ENCODE measurements at regions not wholly inside any gene's neighbourhood (a gene's known extent, or its start where the extent isn't known, plus 50 kb on each side); places are given as distances from the start of the nearest gene placed in this dataset.

DNA sequence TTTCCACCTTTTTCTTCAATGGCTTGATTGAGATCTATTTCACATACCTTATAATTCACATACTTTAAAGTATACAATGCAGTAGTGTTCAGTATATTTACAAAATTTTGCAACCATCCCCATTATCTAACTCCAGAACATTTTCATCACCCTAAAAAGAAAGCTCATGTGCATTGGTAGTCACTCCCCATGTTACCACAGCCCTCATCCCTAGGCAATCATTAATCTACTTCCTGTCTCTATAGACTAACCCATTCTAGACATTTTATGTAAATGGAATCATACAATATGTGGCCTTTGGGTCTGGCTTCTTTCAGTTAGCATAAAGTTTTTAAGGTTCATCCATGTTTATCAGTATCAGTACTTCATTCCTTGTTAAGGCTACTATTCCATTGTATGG lies 214.2 kb downstream of the WDR11 start (continued):
- TF ChIP-seq, protein P1, sequence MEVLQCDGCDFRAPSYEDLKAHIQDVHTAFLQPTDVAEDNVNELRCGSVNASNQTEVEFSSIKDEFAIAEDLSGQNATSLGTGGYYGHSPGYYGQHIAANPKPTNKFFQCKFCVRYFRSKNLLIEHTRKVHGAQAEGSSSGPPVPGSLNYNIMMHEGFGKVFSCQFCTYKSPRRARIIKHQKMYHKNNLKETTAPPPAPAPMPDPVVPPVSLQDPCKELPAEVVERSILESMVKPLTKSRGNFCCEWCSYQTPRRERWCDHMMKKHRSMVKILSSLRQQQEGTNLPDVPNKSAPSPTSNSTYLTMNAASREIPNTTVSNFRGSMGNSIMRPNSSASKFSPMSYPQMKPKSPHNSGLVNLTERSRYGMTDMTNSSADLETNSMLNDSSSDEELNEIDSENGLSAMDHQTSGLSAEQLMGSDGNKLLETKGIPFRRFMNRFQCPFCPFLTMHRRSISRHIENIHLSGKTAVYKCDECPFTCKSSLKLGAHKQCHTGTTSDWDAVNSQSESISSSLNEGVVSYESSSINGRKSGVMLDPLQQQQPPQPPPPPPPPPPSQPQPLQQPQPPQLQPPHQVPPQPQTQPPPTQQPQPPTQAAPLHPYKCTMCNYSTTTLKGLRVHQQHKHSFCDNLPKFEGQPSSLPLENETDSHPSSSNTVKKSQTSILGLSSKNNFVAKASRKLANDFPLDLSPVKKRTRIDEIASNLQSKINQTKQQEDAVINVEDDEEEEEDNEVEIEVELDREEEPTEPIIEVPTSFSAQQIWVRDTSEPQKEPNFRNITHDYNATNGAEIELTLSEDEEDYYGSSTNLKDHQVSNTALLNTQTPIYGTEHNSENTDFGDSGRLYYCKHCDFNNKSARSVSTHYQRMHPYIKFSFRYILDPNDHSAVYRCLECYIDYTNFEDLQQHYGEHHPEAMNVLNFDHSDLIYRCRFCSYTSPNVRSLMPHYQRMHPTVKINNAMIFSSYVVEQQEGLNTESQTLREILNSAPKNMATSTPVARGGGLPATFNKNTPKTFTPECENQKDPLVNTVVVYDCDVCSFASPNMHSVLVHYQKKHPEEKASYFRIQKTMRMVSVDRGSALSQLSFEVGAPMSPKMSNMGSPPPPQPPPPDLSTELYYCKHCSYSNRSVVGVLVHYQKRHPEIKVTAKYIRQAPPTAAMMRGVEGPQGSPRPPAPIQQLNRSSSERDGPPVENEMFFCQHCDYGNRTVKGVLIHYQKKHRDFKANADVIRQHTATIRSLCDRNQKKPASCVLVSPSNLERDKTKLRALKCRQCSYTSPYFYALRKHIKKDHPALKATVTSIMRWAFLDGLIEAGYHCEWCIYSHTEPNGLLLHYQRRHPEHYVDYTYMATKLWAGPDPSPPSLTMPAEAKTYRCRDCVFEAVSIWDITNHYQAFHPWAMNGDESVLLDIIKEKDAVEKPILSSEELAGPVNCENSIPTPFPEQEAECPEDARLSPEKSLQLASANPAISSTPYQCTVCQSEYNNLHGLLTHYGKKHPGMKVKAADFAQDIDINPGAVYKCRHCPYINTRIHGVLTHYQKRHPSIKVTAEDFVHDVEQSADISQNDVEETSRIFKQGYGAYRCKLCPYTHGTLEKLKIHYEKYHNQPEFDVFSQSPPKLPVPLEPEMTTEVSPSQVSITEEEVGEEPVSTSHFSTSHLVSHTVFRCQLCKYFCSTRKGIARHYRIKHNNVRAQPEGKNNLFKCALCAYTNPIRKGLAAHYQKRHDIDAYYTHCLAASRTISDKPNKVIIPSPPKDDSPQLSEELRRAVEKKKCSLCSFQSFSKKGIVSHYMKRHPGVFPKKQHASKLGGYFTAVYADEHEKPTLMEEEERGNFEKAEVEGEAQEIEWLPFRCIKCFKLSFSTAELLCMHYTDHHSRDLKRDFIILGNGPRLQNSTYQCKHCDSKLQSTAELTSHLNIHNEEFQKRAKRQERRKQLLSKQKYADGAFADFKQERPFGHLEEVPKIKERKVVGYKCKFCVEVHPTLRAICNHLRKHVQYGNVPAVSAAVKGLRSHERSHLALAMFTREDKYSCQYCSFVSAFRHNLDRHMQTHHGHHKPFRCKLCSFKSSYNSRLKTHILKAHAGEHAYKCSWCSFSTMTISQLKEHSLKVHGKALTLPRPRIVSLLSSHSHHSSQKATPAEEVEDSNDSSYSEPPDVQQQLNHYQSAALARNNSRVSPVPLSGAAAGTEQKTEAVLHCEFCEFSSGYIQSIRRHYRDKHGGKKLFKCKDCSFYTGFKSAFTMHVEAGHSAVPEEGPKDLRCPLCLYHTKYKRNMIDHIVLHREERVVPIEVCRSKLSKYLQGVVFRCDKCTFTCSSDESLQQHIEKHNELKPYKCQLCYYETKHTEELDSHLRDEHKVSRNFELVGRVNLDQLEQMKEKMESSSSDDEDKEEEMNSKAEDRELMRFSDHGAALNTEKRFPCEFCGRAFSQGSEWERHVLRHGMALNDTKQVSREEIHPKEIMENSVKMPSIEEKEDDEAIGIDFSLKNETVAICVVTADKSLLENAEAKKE (CRISPR knock-in tag; IDR thresholded peaks at IDR 0.05): no peak
- no peak for TF ChIP-seq ZNF114 (CRISPR knock-in tag; IDR thresholded peaks at IDR 0.05)
- TF ChIP-seq ZNF331 (CRISPR knock-in tag; IDR thresholded peaks at IDR 0.05; ENCODE audit: low read depth): no peak
- TF ChIP-seq EZH2phosphoT487 (IDR thresholded peaks at IDR 0.05; ENCODE audit: unreplicated experiment): no peak

DNA sequence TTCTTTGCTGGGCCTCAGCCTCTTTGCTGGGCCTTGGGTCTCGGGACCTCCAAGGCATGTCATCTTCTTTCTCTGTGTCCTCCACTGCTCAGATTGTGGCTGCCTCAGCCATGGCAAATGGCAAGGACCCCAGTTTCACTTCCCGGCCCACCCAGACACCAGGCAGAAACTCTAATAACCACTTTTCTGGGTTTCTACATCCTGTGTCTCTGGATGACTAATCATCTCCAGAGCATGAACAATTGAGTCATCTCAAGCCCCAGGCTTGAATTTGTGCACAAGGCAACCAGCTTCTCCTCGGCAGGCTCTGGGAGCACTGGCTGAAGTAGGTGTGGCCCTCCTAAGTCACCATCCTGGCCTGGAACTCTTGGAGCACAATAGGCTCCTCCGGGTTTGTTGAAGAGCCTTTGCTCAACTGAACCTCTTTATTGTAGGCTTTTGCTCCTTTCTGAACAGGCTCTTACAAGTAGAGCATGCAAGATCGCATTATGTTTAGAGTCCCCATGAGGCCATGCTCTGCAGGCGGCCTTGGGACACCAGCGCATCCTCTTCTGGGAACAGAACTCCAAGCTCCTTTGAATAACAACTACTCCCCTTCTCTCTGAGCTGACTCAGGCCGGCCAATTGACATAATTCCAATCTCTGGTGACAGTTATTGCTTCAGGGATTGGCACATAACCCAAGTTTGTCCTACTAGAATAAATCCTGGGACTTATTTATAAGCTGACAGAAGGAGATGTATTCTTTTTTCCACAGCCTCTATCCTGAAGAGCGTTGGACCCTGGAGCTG lies 218.1 kb downstream of the WDR11 start:
- Histone ChIP-seq H3K36me3 (ENCODE audit: insufficient read depth) (no peaks in the 10 kb centered on the region), H3K27ac (ENCODE audit: low read depth) (no peak overlapping the region), H3K4me2 (no peak overlapping the region), H2AFZ (no peak overlapping the region), H3K4me1 (ENCODE audit: insufficient read depth) (no peaks in the 10 kb centered on the region), H3F3A (replicated peaks; ENCODE audit: low read depth) (no peaks in the 10 kb centered on the region), H3K27me3 (ENCODE audit: insufficient read depth) (no peaks in the 10 kb centered on the region), H3K4me3 (no peak overlapping the region), H4K20me1 (replicated peaks; ENCODE audit: insufficient read depth) (no peaks in the 10 kb centered on the region), H3K79me2 (replicated peaks; ENCODE audit: insufficient read depth) (no peaks in the 10 kb centered on the region), H3K9me2 (ENCODE audit: insufficient read depth) (no peaks in the 10 kb centered on the region)
- H3K4me1 Mint-ChIP-seq: no peaks in the 10 kb centered on the region
- DNase-seq (ENCODE audit: low spot score) (no peak), ATAC-seq (no peak)
- H3K27ac Mint-ChIP-seq: no peak overlapping the region
- H3K9me3 Mint-ChIP-seq: no peaks in the 10 kb centered on the region
- no peaks in the 10 kb centered on the region; the same call in 2 of the 3 replicates for H3K36me3 Mint-ChIP-seq (ENCODE audit: low read depth)
- no peaks in the 10 kb centered on the region for H3K27me3 Mint-ChIP-seq (ENCODE audit: insufficient read depth, low read depth, poor library complexity)
- H3K4me3 Mint-ChIP-seq: no peak overlapping the region
- TF ChIP-seq ZNF114 (CRISPR knock-in tag; IDR thresholded peaks at IDR 0.05): no peak
- TF ChIP-seq JUNB (IDR thresholded peaks at IDR 0.05; ENCODE audit: unreplicated experiment): no peak
- TF ChIP-seq, protein P2, sequence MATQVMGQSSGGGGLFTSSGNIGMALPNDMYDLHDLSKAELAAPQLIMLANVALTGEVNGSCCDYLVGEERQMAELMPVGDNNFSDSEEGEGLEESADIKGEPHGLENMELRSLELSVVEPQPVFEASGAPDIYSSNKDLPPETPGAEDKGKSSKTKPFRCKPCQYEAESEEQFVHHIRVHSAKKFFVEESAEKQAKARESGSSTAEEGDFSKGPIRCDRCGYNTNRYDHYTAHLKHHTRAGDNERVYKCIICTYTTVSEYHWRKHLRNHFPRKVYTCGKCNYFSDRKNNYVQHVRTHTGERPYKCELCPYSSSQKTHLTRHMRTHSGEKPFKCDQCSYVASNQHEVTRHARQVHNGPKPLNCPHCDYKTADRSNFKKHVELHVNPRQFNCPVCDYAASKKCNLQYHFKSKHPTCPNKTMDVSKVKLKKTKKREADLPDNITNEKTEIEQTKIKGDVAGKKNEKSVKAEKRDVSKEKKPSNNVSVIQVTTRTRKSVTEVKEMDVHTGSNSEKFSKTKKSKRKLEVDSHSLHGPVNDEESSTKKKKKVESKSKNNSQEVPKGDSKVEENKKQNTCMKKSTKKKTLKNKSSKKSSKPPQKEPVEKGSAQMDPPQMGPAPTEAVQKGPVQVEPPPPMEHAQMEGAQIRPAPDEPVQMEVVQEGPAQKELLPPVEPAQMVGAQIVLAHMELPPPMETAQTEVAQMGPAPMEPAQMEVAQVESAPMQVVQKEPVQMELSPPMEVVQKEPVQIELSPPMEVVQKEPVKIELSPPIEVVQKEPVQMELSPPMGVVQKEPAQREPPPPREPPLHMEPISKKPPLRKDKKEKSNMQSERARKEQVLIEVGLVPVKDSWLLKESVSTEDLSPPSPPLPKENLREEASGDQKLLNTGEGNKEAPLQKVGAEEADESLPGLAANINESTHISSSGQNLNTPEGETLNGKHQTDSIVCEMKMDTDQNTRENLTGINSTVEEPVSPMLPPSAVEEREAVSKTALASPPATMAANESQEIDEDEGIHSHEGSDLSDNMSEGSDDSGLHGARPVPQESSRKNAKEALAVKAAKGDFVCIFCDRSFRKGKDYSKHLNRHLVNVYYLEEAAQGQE (IDR thresholded peaks at IDR 0.05; ENCODE audit: unreplicated experiment): no peak
- no peak for TF ChIP-seq EZH2 (IDR thresholded peaks at IDR 0.05; ENCODE audit: low read depth, unreplicated experiment)
- TF ChIP-seq POLR2AphosphoS5 (IDR thresholded peaks at IDR 0.05; ENCODE audit: low read depth): no peak
- TF ChIP-seq, protein P3, sequence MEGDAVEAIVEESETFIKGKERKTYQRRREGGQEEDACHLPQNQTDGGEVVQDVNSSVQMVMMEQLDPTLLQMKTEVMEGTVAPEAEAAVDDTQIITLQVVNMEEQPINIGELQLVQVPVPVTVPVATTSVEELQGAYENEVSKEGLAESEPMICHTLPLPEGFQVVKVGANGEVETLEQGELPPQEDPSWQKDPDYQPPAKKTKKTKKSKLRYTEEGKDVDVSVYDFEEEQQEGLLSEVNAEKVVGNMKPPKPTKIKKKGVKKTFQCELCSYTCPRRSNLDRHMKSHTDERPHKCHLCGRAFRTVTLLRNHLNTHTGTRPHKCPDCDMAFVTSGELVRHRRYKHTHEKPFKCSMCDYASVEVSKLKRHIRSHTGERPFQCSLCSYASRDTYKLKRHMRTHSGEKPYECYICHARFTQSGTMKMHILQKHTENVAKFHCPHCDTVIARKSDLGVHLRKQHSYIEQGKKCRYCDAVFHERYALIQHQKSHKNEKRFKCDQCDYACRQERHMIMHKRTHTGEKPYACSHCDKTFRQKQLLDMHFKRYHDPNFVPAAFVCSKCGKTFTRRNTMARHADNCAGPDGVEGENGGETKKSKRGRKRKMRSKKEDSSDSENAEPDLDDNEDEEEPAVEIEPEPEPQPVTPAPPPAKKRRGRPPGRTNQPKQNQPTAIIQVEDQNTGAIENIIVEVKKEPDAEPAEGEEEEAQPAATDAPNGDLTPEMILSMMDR (conservative IDR thresholded peaks at IDR 0.05; ENCODE audit: low read depth in 2 of 2): no peak
- no peak for TF ChIP-seq CREB1 (CRISPR knock-in tag; IDR thresholded peaks at IDR 0.05; ENCODE audit: low read depth)
- TF ChIP-seq STAT1 (IDR thresholded peaks at IDR 0.05; ENCODE audit: unreplicated experiment): no peak

All from GM23338 (cell line).